Left kidney (tissue), 1 donor: ENCODE measurements at regions not wholly inside any gene's neighbourhood (a gene's known extent, or its start where the extent isn't known, plus 50 kb on each side); places are given as distances from the start of the nearest gene placed in this dataset.

ENCODE experiments used
- DNase-seq: peaks from one replicate; pipeline ENCODE4 v3.0.0-alpha.2; 2013

DNA sequence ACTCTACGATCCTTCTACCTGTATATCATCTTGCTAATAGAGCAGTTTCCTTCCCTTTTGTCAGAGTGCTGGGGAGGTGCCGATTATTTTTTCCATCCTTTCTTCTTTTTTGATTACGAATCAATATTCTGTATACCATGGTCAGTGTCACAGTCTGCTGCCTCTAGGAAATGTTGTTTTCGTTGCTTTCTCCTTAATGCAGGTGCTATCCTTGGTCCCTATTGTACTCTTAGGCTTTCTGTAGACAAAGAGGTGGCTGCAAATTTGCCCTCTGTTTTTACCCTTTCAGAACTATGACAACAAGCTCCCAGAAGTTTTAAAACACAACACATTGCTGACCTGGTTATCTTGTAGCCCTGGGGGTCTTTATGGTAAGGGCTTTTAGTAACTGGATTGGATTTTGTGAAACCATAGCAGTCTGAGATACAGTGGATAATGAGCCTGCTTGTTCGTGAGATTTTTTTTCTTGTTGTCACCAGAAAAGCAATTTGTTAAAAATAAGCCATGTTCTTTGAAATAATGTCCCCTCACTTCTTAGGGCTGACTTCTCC lies 430.3 kb upstream of the TPM1 start:
- no peak for DNase-seq

DNA sequence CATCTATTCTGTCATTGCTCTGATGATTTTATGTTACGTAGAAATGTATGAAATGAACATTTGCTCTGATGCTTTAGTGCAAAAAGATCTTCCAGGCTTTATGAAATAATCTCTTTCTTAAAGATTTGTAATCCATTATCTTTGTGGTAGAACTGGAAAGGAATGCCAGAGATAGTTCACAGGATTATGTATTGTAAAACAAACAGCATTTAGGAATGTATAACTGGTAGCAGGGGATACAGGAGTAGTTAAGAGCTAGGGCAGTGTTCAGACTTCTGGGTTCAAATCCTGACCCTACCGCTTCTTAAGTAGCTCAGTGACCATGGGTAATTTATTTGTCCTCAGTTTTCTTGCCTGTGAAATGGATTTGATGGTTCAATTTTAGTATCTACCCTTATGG lies 429.8 kb upstream of the TPM1 start:
- no peak for DNase-seq

DNA sequence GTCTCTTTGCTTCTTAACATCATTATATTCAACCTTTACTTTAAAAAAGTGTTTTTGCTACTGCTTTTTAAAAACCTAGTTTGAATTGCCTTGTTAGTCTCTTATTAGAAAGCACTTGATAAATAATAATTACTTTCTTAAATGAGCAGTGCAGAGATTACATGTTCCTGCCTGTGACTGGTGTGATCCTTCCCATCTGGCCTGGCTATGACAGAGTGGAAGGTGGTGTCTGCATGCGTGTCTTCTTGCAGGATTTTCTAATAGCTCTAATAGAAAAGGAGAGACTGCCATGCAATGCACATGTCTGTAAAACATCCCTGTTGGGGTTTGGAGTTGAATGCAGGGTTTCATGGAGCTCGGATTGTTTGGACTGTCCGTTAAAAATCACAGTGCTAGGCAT lies 425.8 kb upstream of the TPM1 start:
- DNase-seq: no peak

DNA sequence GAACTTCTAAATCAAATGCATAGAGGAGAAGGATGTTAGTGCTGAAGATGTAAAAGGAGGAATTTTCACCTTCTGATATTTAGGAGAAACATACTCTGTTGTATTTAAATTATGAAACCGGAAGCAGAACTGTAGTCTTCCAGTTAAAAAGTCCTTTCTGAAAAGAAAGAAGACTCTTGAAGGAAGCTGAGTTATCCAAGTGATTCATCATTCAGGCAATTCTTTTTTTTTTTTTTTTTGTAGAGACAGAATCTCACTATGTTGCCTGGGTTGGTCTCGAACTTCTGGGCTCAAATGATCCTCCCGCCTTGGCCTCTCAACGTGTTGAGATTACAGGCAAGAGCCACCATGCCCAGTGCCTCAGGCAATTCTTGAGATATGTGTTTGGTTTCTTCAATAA lies 424.8 kb upstream of the TPM1 start:
- no peak for DNase-seq

DNA sequence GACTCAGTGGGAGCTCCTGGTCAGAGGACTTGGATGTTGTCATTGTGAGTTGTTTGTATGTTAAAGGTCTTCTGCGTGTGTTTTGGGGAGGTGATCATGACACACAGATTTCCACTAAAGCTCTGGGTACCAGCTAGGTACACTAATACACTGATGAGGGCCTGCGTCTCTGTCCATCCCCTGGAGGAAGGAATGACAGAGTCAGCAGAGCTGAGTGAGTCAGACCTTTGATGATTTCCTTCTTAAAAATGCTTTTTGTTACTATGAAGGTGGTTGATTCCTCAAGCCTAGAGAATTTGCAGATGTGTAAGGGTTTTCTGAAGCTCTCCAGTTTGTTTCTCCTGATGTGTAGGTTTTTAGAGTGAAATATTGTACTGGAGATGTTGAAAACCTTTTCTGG lies 424.1 kb upstream of the TPM1 start:
- no peak for DNase-seq

DNA sequence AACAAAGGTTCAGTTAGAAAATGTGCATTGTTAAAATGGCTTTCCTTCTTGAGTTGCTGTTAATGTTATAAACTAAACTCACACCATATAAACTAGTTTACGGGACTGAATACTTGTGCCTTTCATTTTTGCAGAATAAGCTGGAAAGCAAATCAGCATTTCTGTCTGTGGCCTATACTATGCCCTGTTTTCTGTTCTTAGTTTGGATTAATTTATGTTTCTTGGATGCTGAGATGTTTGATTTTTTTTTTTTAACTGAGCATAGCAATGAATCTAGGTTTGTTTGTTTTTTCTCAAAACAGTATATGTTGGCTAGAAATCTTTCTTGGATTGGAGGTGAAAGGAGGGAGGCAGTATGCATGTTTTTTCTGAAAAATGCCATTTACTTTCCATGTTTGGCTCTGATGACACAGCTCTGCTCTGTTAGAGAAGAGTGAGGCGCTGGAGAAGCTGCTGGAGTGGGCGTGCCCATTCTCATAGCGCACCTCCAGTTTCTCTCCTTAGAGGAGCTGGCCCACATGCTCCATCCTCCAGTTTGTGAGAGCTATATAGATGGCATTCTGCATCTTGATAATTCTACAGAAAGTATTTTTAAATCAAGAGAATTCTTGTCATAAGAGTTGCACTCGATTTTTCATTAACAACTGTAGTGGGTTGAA lies 423.6 kb upstream of the TPM1 start:
- no peak for DNase-seq

DNA sequence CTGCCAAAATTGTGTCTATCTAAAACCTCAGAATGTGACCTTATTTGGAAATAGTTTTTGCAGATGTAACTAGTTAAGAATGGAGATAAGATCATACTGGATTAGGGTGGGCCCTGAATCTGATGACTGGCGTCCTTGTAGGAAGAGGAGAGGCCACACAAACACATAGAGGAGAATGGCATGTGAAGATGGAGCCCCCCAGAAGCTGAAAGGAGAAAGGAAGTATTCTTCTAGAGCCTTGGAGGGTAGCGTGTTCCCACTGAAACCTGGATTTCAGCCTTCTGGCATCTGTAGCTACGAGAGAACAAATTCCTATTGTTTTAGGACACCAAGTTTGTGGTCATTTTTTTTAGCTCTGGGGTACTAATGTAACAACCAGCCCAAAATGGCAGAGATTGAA lies 423.0 kb upstream of the TPM1 start:
- no peak for DNase-seq

DNA sequence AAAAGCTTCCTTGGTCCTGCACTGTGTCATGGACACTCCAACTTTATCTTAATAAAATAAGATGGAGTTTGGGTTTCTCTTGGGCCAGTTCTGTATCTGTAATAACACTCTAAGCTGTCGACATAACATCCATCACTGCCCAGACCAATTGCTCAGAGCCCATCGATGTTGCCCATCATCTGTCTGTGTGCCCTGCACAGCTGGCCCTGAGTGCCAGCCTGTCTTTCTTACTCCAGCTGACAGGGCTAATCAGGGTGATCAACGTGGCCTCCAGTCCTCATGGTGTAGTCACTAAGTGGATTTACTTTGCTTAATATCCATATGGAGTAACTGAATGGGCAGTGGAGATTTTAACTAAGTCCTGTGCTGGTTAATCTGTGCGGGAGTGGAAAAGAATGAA lies 419.8 kb upstream of the TPM1 start:
- no peak for DNase-seq

DNA sequence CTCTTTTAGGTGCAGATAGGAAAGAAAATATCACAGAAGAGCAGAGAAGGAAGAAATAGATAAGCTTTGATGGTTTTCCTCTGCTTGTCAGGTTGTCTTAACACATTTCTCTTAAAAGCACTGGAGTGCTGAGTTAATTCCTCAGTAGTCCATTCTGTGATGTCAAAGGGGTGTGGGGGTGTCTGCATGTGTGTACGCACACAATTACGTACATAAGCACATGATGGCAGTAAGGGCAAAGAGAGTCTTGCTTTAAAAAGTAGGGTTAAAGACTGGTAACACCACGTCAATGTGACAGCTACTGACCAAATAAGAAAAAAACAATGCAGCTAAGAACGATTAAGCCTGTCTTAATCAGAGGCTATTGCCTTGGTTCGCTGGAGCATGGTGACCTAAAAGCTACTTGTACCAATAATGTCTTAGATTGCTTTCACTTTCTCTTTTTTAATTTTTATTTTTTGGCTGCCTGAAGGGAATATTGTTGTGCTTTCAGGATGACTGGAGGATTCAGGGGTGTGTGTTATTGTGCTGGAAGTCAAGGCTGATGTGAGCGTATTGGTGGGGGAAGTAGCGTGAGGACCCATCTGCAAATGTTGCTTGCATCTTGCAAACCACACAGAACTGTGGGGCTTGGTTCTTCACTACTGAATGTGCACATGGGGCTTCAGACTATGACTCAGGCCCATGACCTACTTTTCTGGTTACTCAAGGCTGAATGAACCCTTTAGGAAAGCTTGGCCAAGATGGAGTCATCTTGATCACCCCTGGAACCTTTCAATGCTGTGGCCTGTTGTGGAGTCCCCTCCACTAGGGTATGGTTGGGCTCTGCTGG lies 417.8 kb upstream of the TPM1 start:
- no peak for DNase-seq

DNA sequence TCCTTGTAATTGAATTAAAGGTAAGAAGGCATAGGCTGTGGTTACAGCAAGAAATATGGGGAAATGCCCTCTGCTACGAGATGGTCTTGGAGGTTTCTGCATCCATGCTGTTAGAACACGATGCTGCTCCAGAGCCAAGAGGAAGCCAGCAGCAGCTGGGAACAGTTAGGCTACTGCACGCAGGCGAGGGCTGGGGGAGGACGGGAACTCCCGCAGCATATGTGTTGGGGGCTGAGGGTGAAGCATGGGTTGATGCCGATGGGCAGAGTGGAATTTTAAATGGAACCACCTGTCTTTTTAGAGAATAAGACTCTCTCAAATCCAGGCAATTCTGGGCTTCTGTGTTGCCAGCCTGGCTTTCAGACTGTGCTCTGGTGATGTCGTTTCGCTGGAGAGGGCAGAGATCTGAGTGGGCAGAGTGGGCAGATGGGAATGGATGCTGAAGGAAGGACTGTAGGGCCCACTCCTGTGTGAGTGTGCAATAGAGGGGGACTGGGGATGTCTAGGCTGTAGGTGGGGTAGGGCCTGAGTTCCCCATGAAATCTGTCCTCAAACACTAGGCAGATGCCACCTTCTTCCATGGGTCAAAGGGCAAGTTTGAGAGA lies 417.0 kb upstream of the TPM1 start:
- no peak for DNase-seq

DNA sequence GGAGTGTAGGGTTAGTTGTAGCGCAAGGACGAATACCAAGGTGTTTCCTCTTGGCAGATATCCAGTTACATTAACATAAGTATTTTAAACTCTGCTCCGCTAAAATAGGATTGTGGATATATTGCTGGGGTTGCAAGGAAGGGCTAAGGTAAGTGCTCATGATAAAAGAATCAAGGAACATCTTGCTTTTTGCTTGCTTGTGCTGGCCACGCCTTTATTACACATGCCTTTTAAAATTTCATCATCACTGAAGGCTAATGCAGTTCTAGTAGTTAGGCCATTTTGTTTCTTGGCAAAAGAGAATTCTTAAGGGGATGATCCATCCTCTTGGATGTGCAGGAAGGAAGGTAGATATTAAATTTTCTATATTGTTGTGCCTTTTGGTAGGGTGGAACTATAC lies 415.6 kb upstream of the TPM1 start:
- DNase-seq: no peak

DNA sequence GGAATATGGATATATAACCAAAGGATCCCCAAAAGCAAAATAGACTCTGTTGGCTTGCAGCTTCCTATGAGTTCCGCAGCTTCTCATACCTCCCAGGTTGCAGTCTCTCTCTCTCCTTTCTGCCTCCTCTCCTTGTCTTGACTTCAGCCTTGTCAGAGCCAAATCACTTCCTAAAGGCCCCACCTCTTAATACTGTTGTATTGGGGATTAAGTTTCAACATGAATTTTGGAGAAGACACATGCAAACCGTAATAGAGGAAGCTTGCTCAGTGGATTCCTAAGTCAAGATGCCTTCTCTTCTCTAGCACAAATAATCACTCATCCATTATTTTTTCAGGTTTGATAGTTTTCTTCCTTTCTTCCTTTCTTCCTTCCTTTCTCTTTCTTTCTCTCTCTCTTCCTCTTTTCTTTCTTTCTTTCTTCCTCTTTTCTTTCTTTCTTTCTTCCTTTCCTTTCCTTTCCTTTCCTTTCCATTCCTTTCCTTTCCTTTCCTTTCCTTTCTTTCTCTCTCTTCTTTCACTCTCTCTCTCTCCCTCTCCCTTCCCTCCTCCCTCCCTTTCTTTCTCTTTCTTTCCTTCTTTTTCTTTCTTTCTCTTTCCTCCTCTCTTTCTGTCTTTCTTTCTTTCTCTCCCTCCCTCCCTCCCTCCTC lies 411.3 kb upstream of the TPM1 start:
- no peak for DNase-seq

DNA sequence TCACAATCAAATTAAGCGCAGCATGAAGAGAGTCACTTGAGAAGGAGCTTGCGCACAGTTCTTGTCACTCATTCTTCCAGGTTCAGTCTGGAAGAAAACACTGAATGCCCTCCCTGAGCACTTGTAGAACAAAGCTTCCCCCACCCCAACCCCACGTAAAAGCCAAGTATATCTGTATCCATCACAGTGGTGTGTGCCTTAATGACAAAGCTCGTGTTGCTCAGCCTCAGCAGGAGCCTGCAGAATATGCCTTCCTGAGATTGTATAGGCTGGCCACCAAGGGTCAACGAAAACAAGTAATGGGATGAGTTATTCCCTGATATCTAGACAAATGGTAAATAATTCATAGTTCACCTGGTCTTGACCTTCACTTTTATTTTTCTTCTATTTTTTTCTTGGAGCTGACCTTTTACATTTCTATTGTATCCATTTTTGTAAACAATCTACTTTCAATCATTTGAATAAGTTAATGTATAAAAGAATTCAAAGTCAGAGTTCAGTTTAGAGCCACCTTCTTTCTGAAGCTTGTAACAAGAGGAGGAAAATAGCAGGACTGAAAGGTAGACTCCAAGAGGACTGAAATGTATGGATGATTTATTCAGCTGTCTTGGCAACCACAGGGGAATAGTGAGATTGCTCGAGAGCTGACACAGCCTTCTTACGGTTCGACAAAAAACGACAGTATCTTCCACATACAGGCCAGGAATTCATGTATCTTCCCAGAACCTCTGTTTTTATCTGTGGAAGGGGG lies 405.5 kb upstream of the TPM1 start:
- no peak for DNase-seq

DNA sequence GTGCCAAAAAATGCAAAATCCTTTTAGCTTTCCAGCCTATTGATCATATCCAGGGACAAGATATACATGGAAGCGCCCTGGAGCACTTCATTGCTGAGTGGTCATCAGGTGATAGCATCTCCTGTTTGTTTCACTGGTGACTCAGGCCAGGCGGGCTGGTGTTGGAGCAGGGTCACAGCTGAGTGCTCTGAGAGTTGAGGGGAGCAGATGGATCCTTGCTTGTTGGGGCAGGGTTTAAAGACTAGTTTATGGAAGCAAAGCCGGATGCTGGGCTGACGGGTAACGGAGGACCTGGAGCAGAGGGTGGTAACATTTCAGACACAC lies 405.0 kb upstream of the TPM1 start:
- DNase-seq: no peak

DNA sequence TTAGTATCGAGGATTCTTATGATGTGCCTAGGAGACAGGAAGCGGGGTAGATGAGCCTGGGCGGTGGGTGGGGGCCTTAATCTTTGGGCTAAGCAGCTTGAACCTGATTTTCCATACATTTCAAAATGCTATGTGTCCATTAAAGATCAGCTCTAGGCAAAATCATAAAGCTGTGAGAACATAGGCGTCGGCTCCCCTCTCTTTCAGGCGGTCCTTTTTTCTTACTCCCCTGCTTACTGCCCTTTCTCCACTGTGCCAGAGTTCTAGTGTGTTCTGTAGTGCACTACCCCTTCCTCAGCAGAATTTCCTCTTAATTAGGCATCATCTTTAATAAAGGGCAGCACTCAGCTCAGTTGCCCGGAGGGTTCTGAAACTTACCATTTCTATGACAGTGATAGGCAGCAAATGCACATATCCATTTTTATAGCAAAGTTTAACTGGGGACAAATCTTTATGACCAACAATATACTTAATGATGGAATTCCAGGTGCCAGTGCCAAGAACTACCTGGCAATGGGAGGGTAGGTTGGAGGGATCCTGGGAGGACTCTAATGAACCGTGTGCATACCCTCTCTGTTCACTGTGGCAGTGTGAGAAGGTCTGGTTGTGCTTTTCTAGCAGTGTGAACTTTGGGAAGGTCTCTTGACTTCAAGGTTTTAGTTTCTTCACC lies 404.5 kb upstream of the TPM1 start:
- no peak for DNase-seq

DNA sequence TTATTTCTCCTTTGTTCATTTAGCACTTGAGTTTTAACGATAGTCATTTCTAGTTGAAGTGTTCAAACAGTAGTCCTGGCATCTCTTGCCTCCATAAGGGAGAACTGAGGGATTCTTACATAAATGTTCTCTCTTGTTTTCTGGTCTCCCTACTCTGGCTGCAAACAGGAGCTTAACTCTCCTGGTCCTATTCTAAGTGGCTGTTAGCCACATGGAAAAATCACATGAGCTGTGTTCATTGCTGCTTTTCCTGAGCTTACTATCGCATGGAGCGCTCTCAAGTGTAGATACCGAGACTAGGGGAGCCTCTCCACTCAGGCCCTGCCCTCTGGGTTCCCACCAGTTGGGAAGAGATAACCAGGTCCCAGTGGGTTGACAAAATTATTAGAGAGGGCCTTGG lies 403.1 kb upstream of the TPM1 start:
- DNase-seq: no peak

DNA sequence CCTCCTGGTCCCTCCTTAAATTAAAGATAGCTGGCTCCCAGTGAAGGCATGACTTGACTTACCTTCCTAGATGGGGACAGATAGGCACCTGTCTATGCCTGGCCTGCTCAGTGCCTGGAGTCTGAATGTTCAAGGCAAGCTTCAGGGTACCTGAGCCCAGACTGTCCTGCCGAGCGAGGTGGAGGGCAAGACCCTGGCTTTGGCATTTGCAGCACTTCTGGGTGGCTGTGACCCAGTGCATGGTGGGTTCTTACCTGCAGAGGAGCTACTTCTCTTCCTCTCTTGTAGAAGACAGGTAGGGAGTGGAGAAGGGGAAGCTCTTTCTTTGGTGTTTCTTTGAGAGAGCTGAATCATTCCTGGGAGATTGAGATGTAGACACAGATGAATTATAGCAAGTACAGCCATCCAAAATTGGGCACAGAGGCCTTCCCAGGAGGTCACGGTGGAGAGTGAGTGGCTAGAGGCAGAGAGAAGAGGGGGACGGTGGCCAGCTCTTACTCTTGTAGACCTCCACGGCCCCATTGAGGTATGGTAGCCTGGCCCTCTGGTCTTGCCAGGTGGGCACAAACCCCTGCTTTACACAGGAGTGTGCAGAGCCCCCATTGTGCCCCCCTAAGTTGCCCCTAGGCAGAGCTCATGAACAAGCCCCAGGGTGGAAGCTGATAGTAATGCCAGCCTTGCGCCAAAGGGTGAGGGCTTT lies 402.5 kb upstream of the TPM1 start:
- DNase-seq: no peak

DNA sequence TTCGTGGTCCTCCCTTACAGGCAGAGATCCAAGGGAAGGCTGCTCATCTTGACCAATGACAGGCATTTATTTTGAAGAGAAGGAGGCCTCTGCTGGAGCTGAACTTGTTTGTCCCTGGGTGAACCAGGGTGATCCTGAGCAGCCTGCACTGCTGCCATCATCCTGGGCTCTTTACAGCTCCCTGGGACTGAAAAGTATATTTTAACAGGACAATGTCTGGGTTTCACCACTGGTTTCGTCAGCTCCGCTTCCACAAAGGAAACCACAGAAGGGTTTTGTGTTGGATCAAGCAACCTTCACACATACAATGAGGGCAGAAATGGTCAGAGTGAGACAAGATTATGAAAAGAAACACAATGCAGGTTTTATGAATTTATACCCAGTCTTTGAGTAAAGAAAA lies 400.7 kb upstream of the TPM1 start:
- no peak for DNase-seq

DNA sequence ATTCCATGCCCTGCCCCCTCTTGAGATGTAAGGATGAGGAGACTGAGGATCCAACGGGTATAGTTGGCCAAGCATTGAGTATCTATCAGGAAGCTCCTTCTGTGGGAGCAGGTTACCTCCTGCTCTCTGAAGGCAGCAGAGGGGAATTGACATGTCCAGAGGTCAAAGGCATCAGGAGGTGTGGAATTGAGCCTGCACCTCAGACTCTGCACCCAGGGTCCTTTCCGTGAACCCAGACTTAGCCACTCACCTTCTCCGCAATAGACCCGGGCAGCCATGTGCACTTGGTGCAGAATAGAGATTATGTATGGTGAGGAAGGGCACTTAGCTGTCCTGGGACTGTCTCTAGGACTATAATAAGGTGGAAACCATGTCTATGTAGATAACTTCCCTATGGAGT lies 399.0 kb upstream of the TPM1 start:
- DNase-seq: no peak

DNA sequence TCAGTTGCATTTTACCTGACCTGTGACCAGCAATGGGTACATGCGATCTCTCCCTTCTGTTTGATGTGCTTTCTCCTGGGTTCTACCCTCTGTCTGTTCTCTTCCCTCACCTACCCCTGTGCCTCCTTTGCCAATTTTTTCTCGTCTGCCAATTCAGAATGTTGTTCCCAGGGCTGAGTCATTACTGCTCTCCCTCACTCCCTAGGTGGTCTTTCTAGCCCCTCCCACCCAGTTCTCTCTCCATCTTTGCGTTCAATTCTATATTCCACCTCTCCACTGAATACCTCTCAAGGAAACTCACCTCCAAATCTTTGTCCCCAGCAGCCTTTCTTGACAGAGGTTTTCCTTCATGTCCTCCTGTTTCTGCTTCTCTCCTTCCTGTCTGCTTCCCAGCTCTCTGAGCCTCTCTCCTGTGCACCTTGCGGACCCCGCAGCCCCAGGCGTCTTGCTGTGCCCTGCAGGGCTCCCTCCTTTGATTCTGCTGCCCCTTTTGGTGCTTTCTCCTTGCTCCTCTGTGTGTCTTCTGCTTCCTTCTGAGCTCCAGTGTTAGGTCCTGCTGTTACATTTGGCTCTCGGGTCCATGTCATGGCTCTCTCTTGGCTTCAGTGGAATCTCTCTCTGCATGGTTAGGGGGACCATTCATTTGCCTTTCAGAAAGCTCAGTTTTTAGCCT lies 398.2 kb upstream of the TPM1 start:
- DNase-seq: no peak
